ENCODE measurements at regions not wholly inside any gene's neighbourhood (a gene's known extent, or its start where the extent isn't known, plus 50 kb on each side); places are given as distances from the start of the nearest gene placed in this dataset.

DNA sequence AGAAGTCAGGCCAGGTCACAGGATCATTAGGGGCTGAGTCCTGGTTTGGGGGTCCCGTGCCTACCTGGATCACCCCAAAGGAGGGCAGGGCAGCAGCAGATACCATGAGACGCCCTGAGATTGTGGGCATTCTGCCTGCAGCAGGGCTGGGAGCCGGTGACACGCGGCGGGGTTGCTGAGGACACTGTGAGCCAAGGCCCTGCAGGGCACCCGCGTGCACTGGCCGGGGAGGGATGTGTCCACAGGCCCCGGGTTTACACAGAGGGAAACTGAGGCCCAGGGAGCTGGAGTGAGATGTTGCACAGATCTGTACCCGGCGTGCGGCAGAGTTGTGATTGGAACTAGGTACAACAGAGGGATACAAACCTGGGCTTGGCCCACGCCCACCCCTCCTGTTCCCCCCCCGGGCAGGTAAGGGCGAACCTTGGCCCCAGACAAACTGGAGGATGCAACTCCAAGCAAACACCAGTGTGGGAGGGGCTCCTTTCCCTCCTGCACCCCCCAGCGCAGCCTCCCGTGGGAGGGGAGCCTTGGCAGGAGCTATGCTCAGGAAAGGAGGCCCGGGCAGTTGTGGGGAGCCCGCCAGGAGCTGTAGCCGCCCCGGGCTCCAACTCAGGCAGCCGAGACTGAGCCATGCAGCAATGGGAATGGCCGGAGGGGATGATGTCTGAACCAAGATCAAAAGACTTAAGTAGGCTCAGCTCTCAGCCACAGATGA lies 91.3 kb downstream of the ENGASE start:
- no peak for TF ChIP-seq ARID2 (CRISPR knock-in tag; IDR thresholded peaks at IDR 0.05; ENCODE audit: borderline replicate concordance)
- no peak for TF ChIP-seq SNRNP70 (IDR thresholded peaks at IDR 0.05; ENCODE audit: low read depth, low read length)
- TF ChIP-seq ZNF557 (CRISPR knock-in tag; IDR thresholded peaks at IDR 0.05), result no peak
- TF ChIP-seq ZNF383 (CRISPR knock-in tag; IDR thresholded peaks at IDR 0.05; ENCODE audit: borderline replicate concordance), result no peak
- TF ChIP-seq, protein P1, sequence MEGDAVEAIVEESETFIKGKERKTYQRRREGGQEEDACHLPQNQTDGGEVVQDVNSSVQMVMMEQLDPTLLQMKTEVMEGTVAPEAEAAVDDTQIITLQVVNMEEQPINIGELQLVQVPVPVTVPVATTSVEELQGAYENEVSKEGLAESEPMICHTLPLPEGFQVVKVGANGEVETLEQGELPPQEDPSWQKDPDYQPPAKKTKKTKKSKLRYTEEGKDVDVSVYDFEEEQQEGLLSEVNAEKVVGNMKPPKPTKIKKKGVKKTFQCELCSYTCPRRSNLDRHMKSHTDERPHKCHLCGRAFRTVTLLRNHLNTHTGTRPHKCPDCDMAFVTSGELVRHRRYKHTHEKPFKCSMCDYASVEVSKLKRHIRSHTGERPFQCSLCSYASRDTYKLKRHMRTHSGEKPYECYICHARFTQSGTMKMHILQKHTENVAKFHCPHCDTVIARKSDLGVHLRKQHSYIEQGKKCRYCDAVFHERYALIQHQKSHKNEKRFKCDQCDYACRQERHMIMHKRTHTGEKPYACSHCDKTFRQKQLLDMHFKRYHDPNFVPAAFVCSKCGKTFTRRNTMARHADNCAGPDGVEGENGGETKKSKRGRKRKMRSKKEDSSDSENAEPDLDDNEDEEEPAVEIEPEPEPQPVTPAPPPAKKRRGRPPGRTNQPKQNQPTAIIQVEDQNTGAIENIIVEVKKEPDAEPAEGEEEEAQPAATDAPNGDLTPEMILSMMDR (CRISPR knock-in tag; IDR thresholded peaks at IDR 0.05), result no peak
- TF ChIP-seq, protein P2, sequence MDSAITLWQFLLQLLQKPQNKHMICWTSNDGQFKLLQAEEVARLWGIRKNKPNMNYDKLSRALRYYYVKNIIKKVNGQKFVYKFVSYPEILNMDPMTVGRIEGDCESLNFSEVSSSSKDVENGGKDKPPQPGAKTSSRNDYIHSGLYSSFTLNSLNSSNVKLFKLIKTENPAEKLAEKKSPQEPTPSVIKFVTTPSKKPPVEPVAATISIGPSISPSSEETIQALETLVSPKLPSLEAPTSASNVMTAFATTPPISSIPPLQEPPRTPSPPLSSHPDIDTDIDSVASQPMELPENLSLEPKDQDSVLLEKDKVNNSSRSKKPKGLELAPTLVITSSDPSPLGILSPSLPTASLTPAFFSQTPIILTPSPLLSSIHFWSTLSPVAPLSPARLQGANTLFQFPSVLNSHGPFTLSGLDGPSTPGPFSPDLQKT (CRISPR knock-in tag; IDR thresholded peaks at IDR 0.05; ENCODE audit: borderline replicate concordance), result no peak
- TF ChIP-seq ZNF790 (CRISPR knock-in tag; IDR thresholded peaks at IDR 0.05; ENCODE audit: borderline replicate concordance), result no peak
- TF ChIP-seq POLR2A (IDR thresholded peaks at IDR 0.05; ENCODE audit: insufficient read depth in 1 of 2, low read depth in 2 of 2, low read length in 2 of 2), result no peak
- TF ChIP-seq RAD21 (CRISPR knock-in tag; IDR thresholded peaks at IDR 0.05), result no peak
- TF ChIP-seq SIN3B (IDR thresholded peaks at IDR 0.05; ENCODE audit: low read length), result no peak
- TF ChIP-seq CBX5 (CRISPR knock-in tag; IDR thresholded peaks at IDR 0.05; ENCODE audit: borderline replicate concordance), result no peak
- no peak for TF ChIP-seq SALL2 (CRISPR knock-in tag; IDR thresholded peaks at IDR 0.05)
- no peak for TF ChIP-seq ZNF530 (CRISPR knock-in tag; IDR thresholded peaks at IDR 0.05; ENCODE audit: low read depth)

Data from HepG2 (cell line).